Central memory CD8-positive, alpha-beta T cell (primary cell): ENCODE measurements at regions not wholly inside any gene's neighbourhood (a gene's known extent, or its start where the extent isn't known, plus 50 kb on each side); places are given as distances from the start of the nearest gene placed in this dataset.
"Not testable (repeated sequence)": the region's sequence is repeated elsewhere in the genome, so short reads cannot be mapped to it uniquely, and the experiment has no call there.

Experiments used
- ATAC-seq: fragments of 150-1000 bp; cut with Tn5 transposase; replicated peaks from 2 replicates; pipeline ENCODE4 v1.10.0; 2022; ENCODE audit warnings: mild to moderate bottlenecking, moderate FRiP score, moderate number of reproducible peaks; ENCODE audit not compliant: poor library complexity, severe bottlenecking; ENCODE audit errors: extremely low read depth
- DNase-seq, 2 donors: peaks; one replicate each; pipeline ENCODE4 v3.0.0; 2021; ENCODE audit warnings: low spot score in 2 of 2
- H3K27ac Mint-ChIP-seq: one replicate; pipeline ENCODE4 v1.8.0; 2022; ENCODE audit warnings: low read depth, mild to moderate bottlenecking, moderate library complexity, mixed read lengths
- H3K27me3 Mint-ChIP-seq: one replicate; pipeline ENCODE4 v1.8.0; 2022; ENCODE audit warnings: mixed read lengths
- H3K36me3 Mint-ChIP-seq: one replicate; pipeline ENCODE4 v1.8.0; 2022; ENCODE audit warnings: mild to moderate bottlenecking, moderate library complexity, mixed read lengths; ENCODE audit not compliant: insufficient read depth
- H3K4me1 Mint-ChIP-seq: one replicate; pipeline ENCODE4 v1.8.0; 2022; ENCODE audit warnings: mixed read lengths
- H3K4me3 Mint-ChIP-seq: one replicate; pipeline ENCODE4 v1.8.0; 2022; ENCODE audit warnings: mild to moderate bottlenecking, moderate library complexity, mixed read lengths
- H3K9me3 Mint-ChIP-seq: one replicate; pipeline ENCODE4 v1.8.0; 2022; ENCODE audit warnings: mixed read lengths

- ATAC-seq (no peak), DNase-seq (no peak)
- Mint-ChIP-seq H3K36me3 (no peaks in the 10 kb centered on the region), H3K27ac (no peak overlapping the region), H3K4me3 (no peak overlapping the region), H3K27me3 (peaks cover 60% of the 10 kb centered on the region), H3K9me3 (no peaks in the 10 kb centered on the region), H3K4me1 (no peaks in the 10 kb centered on the region)
Measured at GRCh38 chr10:91745090-91745831, 53.0 kb upstream of the TNKS2 start.

GRCh38 chr10:91743465-91743864 is 54.8 kb upstream of the TNKS2 start:
- no peak overlapping the region for H3K4me3 Mint-ChIP-seq
- peaks cover 78% of the 10 kb centered on the region for H3K27me3 Mint-ChIP-seq
- no peaks in the 10 kb centered on the region for H3K9me3 Mint-ChIP-seq
- H3K36me3 Mint-ChIP-seq = no peaks in the 10 kb centered on the region
- DNase-seq (no peak), ATAC-seq (no peak)
- H3K4me1 Mint-ChIP-seq = no peaks in the 10 kb centered on the region
- H3K27ac Mint-ChIP-seq = no peak overlapping the region

GRCh38 chr10:91742229-91742628 is 56.0 kb upstream of the TNKS2 start:
- H3K4me3 Mint-ChIP-seq = no peak overlapping the region
- no peaks in the 10 kb centered on the region for H3K4me1 Mint-ChIP-seq
- ATAC-seq (no peak), DNase-seq (no peak)
- no peak overlapping the region for H3K27ac Mint-ChIP-seq
- H3K9me3 Mint-ChIP-seq = no peaks in the 10 kb centered on the region
- no peaks in the 10 kb centered on the region for H3K36me3 Mint-ChIP-seq
- peaks cover 90% of the 10 kb centered on the region for H3K27me3 Mint-ChIP-seq

GRCh38 chr10:91741356-91741755 is 56.9 kb upstream of the TNKS2 start:
- ATAC-seq = no peak
- DNase-seq = no peak
- Mint-ChIP-seq H3K4me3 (no peak overlapping the region), H3K27ac (no peak overlapping the region), H3K27me3 (peaks cover 96% of the 10 kb centered on the region), H3K4me1 (no peaks in the 10 kb centered on the region), H3K9me3 (no peaks in the 10 kb centered on the region), H3K36me3 (no peaks in the 10 kb centered on the region)

GRCh38 chr10:91740353-91740924 is 57.8 kb upstream of the TNKS2 start:
- Mint-ChIP-seq H3K36me3 (no peaks in the 10 kb centered on the region), H3K27me3 (peaks cover 96% of the 10 kb centered on the region), H3K9me3 (no peaks in the 10 kb centered on the region), H3K27ac (no peak overlapping the region), H3K4me3 (no peak overlapping the region), H3K4me1 (no peaks in the 10 kb centered on the region)
- DNase-seq (no peak), ATAC-seq (no peak)

GRCh38 chr10:91732265-91732664 is 66.0 kb upstream of the TNKS2 start:
- not testable (repeated sequence) for H3K27ac Mint-ChIP-seq, H3K4me1 Mint-ChIP-seq, H3K4me3 Mint-ChIP-seq, DNase-seq, H3K9me3 Mint-ChIP-seq, H3K36me3 Mint-ChIP-seq, ATAC-seq
- peaks cover 33% of the 10 kb centered on the region for H3K27me3 Mint-ChIP-seq

- not testable (repeated sequence) for H3K27ac Mint-ChIP-seq, H3K4me1 Mint-ChIP-seq, DNase-seq, ATAC-seq, H3K36me3 Mint-ChIP-seq, H3K27me3 Mint-ChIP-seq, H3K4me3 Mint-ChIP-seq, H3K9me3 Mint-ChIP-seq
Measured at GRCh38 chr10:91729339-91729738, 68.9 kb upstream of the TNKS2 start.

- Mint-ChIP-seq H3K9me3 (no peaks in the 10 kb centered on the region), H3K27ac (no peak overlapping the region), H3K4me3 (no peak overlapping the region), H3K36me3 (no peaks in the 10 kb centered on the region), H3K27me3 (no peaks in the 10 kb centered on the region), H3K4me1 (no peaks in the 10 kb centered on the region)
- ATAC-seq (no peak), DNase-seq (no peak)
Measured at GRCh38 chr10:91726355-91726754, 71.9 kb upstream of the TNKS2 start.

- H3K27me3 Mint-ChIP-seq = no peaks in the 10 kb centered on the region
- H3K36me3 Mint-ChIP-seq = no peaks in the 10 kb centered on the region
- ATAC-seq (no peak), DNase-seq (no peak)
- no peaks in the 10 kb centered on the region for H3K4me1 Mint-ChIP-seq
- no peak overlapping the region for H3K27ac Mint-ChIP-seq
- no peak overlapping the region for H3K4me3 Mint-ChIP-seq
- H3K9me3 Mint-ChIP-seq = no peaks in the 10 kb centered on the region
Measured at GRCh38 chr10:91724933-91725332, 73.3 kb upstream of the TNKS2 start.

- Mint-ChIP-seq H3K4me3 (no peak overlapping the region), H3K36me3 (no peaks in the 10 kb centered on the region), H3K27me3 (peaks cover 65% of the 10 kb centered on the region), H3K4me1 (no peaks in the 10 kb centered on the region), H3K9me3 (no peaks in the 10 kb centered on the region), H3K27ac (no peak overlapping the region)
- no peak for ATAC-seq
- DNase-seq = no peak
Measured at GRCh38 chr10:91713461-91714072, 80.7 kb upstream of the PPP1R3C start.

GRCh38 chr10:91711885-91712680 is 79.2 kb upstream of the PPP1R3C start:
- Mint-ChIP-seq H3K4me3 (no peak overlapping the region), H3K27me3 (peaks cover 50% of the 10 kb centered on the region), H3K4me1 (no peaks in the 10 kb centered on the region), H3K9me3 (no peaks in the 10 kb centered on the region), H3K36me3 (no peaks in the 10 kb centered on the region), H3K27ac (no peak overlapping the region)
- no peak for ATAC-seq
- no peak for DNase-seq

- no peak overlapping the region for H3K4me3 Mint-ChIP-seq
- H3K36me3 Mint-ChIP-seq = no peaks in the 10 kb centered on the region
- H3K4me1 Mint-ChIP-seq = no peaks in the 10 kb centered on the region
- H3K9me3 Mint-ChIP-seq = no peaks in the 10 kb centered on the region
- DNase-seq (no peak), ATAC-seq (no peak)
- H3K27ac Mint-ChIP-seq = no peak overlapping the region
- H3K27me3 Mint-ChIP-seq = peaks cover 53% of the 10 kb centered on the region
Measured at GRCh38 chr10:91709394-91709798, 76.5 kb upstream of the PPP1R3C start.
